SK-N-SH (cell line): ENCODE measurements at regions not wholly inside any gene's neighbourhood (a gene's known extent, or its start where the extent isn't known, plus 50 kb on each side); places are given as distances from the start of the nearest gene placed in this dataset.

Source experiments
- CTCF ChIA-PET: fragments of 300-600, 350-600 bp; formaldehyde crosslinking; extraction: SDS; loops from one replicate; lab custom pipeline; 2021; lab: Yijun Ruan, JAX
- POLR2A ChIA-PET: fragments of 350-600 bp; sonication (Branson Sonifier 250); formaldehyde crosslinking; extraction: SDS; loops from one replicate; lab custom pipeline; 2020; ENCODE audit warnings: antibody characterized with exemption, inconsistent platforms; lab: Yijun Ruan, JAX
- DNase-seq: peaks from one replicate; pipeline ENCODE4 v3.0.0; 2012
- H2AFZ ChIP-seq: fragments of 200-600 bp; sonication (generic); 2 replicates; pipeline ENCODE4 v1.8.1; 2016; ENCODE audit warnings: antibody characterized with exemption, mild to moderate bottlenecking, low read depth
- H3F3A ChIP-seq: fragments of 200-600 bp; sonication (generic); replicated peaks from 2 replicates; pipeline ENCODE3; 2016; ENCODE audit warnings: antibody characterized with exemption, mild to moderate bottlenecking; ENCODE audit not compliant: insufficient read depth
- H3K27ac ChIP-seq, 2 experiments: fragments of 200-500 bp in 1 of 2; fragments of 200-600 bp in 1 of 2; sonication (Bioruptor generic) in 1 of 2; sonication (generic), shearing (Covaris generic) in 1 of 2; 2 replicates each; pipeline versions ENCODE4 v1.5.1 to v1.6.1; 2014 to 2016; ENCODE audit warnings: low read depth in 2 of 2, inconsistent platforms in 1 of 2, low read length in 1 of 2, mild to moderate bottlenecking in 1 of 2, mixed read lengths in 1 of 2
- H3K27me3 ChIP-seq: fragments of 200-600 bp; sonication (generic), shearing (Covaris generic); 2 replicates; pipeline ENCODE4 v1.6.1; 2016; ENCODE audit warnings: mixed run types; ENCODE audit not compliant: insufficient read depth
- H3K36me3 ChIP-seq, 2 experiments: fragments of 200-500 bp in 1 of 2; fragments of 200-600 bp in 1 of 2; sonication (Bioruptor generic) in 1 of 2; sonication (generic) in 1 of 2; replicated peaks in 1 of 2; 2 replicates each; pipeline versions ENCODE3 to v1.5.1; 2014 to 2016; ENCODE audit warnings: low read length in 1 of 2, mild to moderate bottlenecking in 1 of 2; ENCODE audit not compliant: insufficient read depth in 2 of 2, control insufficient read depth in 1 of 2
- H3K4me1 ChIP-seq, 2 experiments: fragments of 200-500 bp in 1 of 2; fragments of 200-600 bp in 1 of 2; sonication (Bioruptor generic) in 1 of 2; sonication (generic), shearing (Covaris generic) in 1 of 2; 2 replicates each; pipeline versions ENCODE4 v1.5.1 to v1.6.1; 2014 to 2016; ENCODE audit warnings: low read depth in 1 of 2, low read length in 1 of 2, mixed run types in 1 of 2; ENCODE audit not compliant: insufficient read depth in 2 of 2, control insufficient read depth in 1 of 2
- H3K4me2 ChIP-seq: fragments of 200-600 bp; sonication (generic), shearing (Covaris generic); 2 replicates; pipeline ENCODE4 v1.6.1; 2017; ENCODE audit warnings: mixed run types
- H3K4me3 ChIP-seq, 2 experiments: fragments of 200-500 bp in 1 of 2; fragments of 200-600 bp in 1 of 2; sonication (Bioruptor generic) in 1 of 2; sonication (generic), shearing (Covaris generic) in 1 of 2; 2 replicates each; pipeline versions ENCODE4 v1.5.1 to v1.8.1; 2014 to 2016; ENCODE audit warnings: low read depth in 2 of 2, inconsistent platforms in 1 of 2, low read length in 1 of 2, mild to moderate bottlenecking in 1 of 2, mixed read lengths in 1 of 2, moderate library complexity in 1 of 2
- H3K79me2 ChIP-seq: fragments of 200-600 bp; sonication (generic); 2 replicates; pipeline ENCODE4 v1.8.1; 2017; ENCODE audit warnings: mild to moderate bottlenecking; ENCODE audit not compliant: insufficient read depth
- H3K9ac ChIP-seq: fragments of 200-600 bp; sonication (generic); 2 replicates; pipeline ENCODE4 v1.6.1; 2017; ENCODE audit warnings: mixed run types
- H3K9me2 ChIP-seq: fragments of 200-600 bp; sonication (generic); 2 replicates; pipeline ENCODE4 v1.6.1; 2017; ENCODE audit warnings: mixed run types
- H3K9me3 ChIP-seq: fragments of 200-600 bp; sonication (generic); 2 replicates; pipeline ENCODE4 v1.6.1; 2017; ENCODE audit warnings: mixed run types, mild to moderate bottlenecking, moderate library complexity
- H4K20me1 ChIP-seq: fragments of 200-600 bp; sonication (generic); 2 replicates; pipeline ENCODE4 v1.6.1; 2017; ENCODE audit warnings: mild to moderate bottlenecking, mixed run types; ENCODE audit not compliant: insufficient read depth
- ELF1 ChIP-seq: IDR thresholded peaks from 2 replicates; pipeline ENCODE4 v1.4.0; 2012
- EP300 ChIP-seq, 2 experiments: IDR thresholded peaks; 2 replicates each; pipeline versions ENCODE4 v1.4.0 to v1.6.1; 2012; ENCODE audit warnings: borderline replicate concordance in 1 of 2, low read depth in 1 of 2, low read length in 1 of 2
- EZH2phosphoT487 ChIP-seq: fragments of 200-600 bp; sonication (generic); IDR thresholded peaks from 2 replicates; pipeline ENCODE4 v1.6.1; 2017; ENCODE audit warnings: low read depth, mixed run types, mild to moderate bottlenecking, antibody characterized with exemption, moderate library complexity, borderline replicate concordance
- FOSL2 ChIP-seq: IDR thresholded peaks from 2 replicates; pipeline ENCODE4 v1.4.0; 2012; ENCODE audit warnings: low read depth, mild to moderate bottlenecking, moderate library complexity, borderline replicate concordance
- FOXM1 ChIP-seq: IDR thresholded peaks from 2 replicates; pipeline ENCODE4 v1.4.0; 2012; ENCODE audit warnings: low read depth, mild to moderate bottlenecking
- MXI1 ChIP-seq: IDR thresholded peaks from 2 replicates; pipeline ENCODE4 v1.6.1; 2012; ENCODE audit warnings: mild to moderate bottlenecking, low read depth, low read length, improper control_type of control experiment
- PBX3 ChIP-seq: IDR thresholded peaks from 2 replicates; pipeline ENCODE4; 2012
- RCOR1 ChIP-seq: fragments of 150-350 bp; IDR thresholded peaks from 2 replicates; pipeline ENCODE4 v1.6.1; 2017; ENCODE audit warnings: antibody characterized with exemption, low read length
- RFX5 ChIP-seq: IDR thresholded peaks from 2 replicates; pipeline ENCODE4 v1.6.1; 2012; ENCODE audit warnings: mild to moderate bottlenecking, improper control_type of control experiment, low read length
- RXRA ChIP-seq: IDR thresholded peaks from 2 replicates; pipeline ENCODE4 v1.4.0; 2012; ENCODE audit warnings: low read depth, mild to moderate bottlenecking, borderline replicate concordance
- USF2 ChIP-seq: fragments of 150-350 bp; IDR thresholded peaks from 2 replicates; pipeline ENCODE4 v1.6.1; 2017; ENCODE audit warnings: antibody characterized with exemption, low read length, low read depth, borderline replicate concordance
- TF ChIP-seq, protein P1 (sequence below): IDR thresholded peaks from 2 replicates; pipeline ENCODE4 v1.6.1; 2012; ENCODE audit warnings: mild to moderate bottlenecking, low read depth, low read length, moderate library complexity
- TF ChIP-seq, protein P2 (sequence below): IDR thresholded peaks from 2 replicates; pipeline ENCODE4 v1.4.0; 2012; ENCODE audit warnings: low read depth, borderline replicate concordance
- TF ChIP-seq, protein P3 (sequence below): IDR thresholded peaks from 2 replicates; pipeline ENCODE4 v1.4.0; 2012; ENCODE audit warnings: low read depth

DNA sequence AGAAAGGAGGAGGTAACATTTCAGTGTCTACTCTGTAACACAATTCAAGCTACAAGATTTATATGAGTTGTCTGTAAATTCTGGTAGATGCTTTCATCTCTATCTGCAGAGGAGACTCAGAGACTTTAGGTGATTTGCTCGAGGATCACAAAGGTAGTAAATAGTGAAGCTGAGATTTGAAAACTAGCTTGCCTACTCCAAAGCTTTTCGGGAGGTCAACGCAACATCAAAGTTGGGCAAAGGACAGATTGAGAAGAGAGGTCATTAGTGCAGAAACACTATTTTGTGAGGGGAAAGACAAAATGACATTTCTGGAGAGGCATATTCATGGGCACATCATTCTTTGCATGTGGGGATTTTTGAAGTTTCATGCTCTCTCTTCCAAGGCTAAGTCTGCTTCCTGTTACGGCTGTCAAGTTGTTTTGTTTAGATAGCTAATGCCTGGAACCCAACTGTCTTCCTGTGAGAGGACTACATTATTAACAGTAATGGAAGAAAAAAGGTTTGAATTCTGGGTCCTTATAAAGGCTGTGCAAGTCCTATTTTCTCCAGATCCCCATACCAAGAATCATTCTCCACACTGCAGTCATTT is 413.5 kb upstream of the ZNF462 start (continued):
- TF ChIP-seq, protein P1, sequence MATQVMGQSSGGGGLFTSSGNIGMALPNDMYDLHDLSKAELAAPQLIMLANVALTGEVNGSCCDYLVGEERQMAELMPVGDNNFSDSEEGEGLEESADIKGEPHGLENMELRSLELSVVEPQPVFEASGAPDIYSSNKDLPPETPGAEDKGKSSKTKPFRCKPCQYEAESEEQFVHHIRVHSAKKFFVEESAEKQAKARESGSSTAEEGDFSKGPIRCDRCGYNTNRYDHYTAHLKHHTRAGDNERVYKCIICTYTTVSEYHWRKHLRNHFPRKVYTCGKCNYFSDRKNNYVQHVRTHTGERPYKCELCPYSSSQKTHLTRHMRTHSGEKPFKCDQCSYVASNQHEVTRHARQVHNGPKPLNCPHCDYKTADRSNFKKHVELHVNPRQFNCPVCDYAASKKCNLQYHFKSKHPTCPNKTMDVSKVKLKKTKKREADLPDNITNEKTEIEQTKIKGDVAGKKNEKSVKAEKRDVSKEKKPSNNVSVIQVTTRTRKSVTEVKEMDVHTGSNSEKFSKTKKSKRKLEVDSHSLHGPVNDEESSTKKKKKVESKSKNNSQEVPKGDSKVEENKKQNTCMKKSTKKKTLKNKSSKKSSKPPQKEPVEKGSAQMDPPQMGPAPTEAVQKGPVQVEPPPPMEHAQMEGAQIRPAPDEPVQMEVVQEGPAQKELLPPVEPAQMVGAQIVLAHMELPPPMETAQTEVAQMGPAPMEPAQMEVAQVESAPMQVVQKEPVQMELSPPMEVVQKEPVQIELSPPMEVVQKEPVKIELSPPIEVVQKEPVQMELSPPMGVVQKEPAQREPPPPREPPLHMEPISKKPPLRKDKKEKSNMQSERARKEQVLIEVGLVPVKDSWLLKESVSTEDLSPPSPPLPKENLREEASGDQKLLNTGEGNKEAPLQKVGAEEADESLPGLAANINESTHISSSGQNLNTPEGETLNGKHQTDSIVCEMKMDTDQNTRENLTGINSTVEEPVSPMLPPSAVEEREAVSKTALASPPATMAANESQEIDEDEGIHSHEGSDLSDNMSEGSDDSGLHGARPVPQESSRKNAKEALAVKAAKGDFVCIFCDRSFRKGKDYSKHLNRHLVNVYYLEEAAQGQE = no peak
- TF ChIP-seq, protein P2, sequence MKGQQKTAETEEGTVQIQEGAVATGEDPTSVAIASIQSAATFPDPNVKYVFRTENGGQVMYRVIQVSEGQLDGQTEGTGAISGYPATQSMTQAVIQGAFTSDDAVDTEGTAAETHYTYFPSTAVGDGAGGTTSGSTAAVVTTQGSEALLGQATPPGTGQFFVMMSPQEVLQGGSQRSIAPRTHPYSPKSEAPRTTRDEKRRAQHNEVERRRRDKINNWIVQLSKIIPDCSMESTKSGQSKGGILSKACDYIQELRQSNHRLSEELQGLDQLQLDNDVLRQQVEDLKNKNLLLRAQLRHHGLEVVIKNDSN = no peak

GRCh38 chr9:106450549-106450948 is 412.4 kb upstream of the ZNF462 start:
- TF ChIP-seq RXRA (no peak), EP300 (IDR thresholded peaks at IDR 0.05; ENCODE audit: borderline replicate concordance in 1 of 2, low read depth in 1 of 2, low read length in 1 of 2) (no peak), RCOR1 (no peak), PBX3 (no peak), ELF1 (no peak), EZH2phosphoT487 (no peak), RFX5 (no peak), USF2 (no peak), FOSL2 (no peak), MXI1 (no peak), FOXM1 (no peak)
- TF ChIP-seq, protein P3, sequence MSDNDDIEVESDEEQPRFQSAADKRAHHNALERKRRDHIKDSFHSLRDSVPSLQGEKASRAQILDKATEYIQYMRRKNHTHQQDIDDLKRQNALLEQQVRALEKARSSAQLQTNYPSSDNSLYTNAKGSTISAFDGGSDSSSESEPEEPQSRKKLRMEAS = no peak
- TF ChIP-seq, protein P1 = no peak
- H3K36me3 ChIP-seq = no peaks in the 10 kb centered on the region
- H2AFZ ChIP-seq = no peak overlapping the region
- no peaks in the 10 kb centered on the region for H3K4me1 ChIP-seq
- no peaks in the 10 kb centered on the region for H3K9me3 ChIP-seq
- no peak overlapping the region for H3K4me3 ChIP-seq
- no peak for DNase-seq
- H3K27ac ChIP-seq = no peak overlapping the region
- H3F3A ChIP-seq = no peaks in the 10 kb centered on the region
- H3K4me2 ChIP-seq = no peak overlapping the region
- no peaks in the 10 kb centered on the region for H3K27me3 ChIP-seq
- ChIA-PET POLR2A (no interaction called here), CTCF (no interaction called here)
- no peaks in the 10 kb centered on the region for H3K79me2 ChIP-seq
- no peak overlapping the region for H3K9ac ChIP-seq
- no peaks in the 10 kb centered on the region for H4K20me1 ChIP-seq
- no peaks in the 10 kb centered on the region for H3K9me2 ChIP-seq
